Peyer's patch (tissue), 4 donors: ENCODE measurements at regions not wholly inside any gene's neighbourhood (a gene's known extent, or its start where the extent isn't known, plus 50 kb on each side); places are given as distances from the start of the nearest gene placed in this dataset.

ENCODE experiments used
- CTCF ChIP-seq, 6 experiments: fragments of 450-650 bp in 4 of 6; fragments of 200-600 bp in 2 of 6; sonication (generic) in 1 of 6; IDR thresholded peaks; one replicate each; pipeline ENCODE4 v1.5.1; 2017 to 2019; ENCODE audit warnings: antibody characterized with exemption in 6 of 6, mild to moderate bottlenecking in 3 of 6, moderate library complexity in 1 of 6
- POLR2A ChIP-seq, 2 donors: fragments of 450-650 bp; IDR thresholded peaks; one replicate each; pipeline ENCODE4 v1.5.1; 2017; ENCODE audit warnings: antibody characterized with exemption in 2 of 2, mild to moderate bottlenecking in 2 of 2, moderate library complexity in 2 of 2

GRCh38 chr13:109497917-109498316 is 288.5 kb downstream of the IRS2 start:
- no peak for TF ChIP-seq CTCF (IDR thresholded peaks at IDR 0.05)
- no peak for TF ChIP-seq POLR2A (IDR thresholded peaks at IDR 0.05)
